GM18870 (cell line): ENCODE measurements at regions not wholly inside any gene's neighbourhood (a gene's known extent, or its start where the extent isn't known, plus 50 kb on each side); places are given as distances from the start of the nearest gene placed in this dataset.
A peak's percentile ranks its signal among the peaks of the same experiment; 100 is the strongest.
"Not testable (repeated sequence)": the region's sequence is repeated elsewhere in the genome, so short reads cannot be mapped to it uniquely, and the experiment has no call there.

Experiments used
- ATAC-seq: cut with Tn5 transposase; IDR thresholded peaks from one replicate; pipeline ENCODE4 v1.9.1; 2021; ENCODE audit warnings: moderate library complexity; ENCODE audit not compliant: unreplicated experiment

GRCh38 chr5:5772202-5772601 lies 349.7 kb downstream of the ICE1 start:
- no peak for ATAC-seq

GRCh38 chr5:5770825-5771224 lies 348.3 kb downstream of the ICE1 start:
- ATAC-seq: no peak

- no peak for ATAC-seq
Measured at GRCh38 chr5:5767286-5767928, 344.9 kb downstream of the ICE1 start.

- no peak for ATAC-seq
Measured at GRCh38 chr5:5765066-5765850, 342.8 kb downstream of the ICE1 start.

- no peak for ATAC-seq
Measured at GRCh38 chr5:5764246-5764645, 341.8 kb downstream of the ICE1 start.

GRCh38 chr5:5756762-5757161 lies 334.3 kb downstream of the ICE1 start:
- ATAC-seq: no peak

GRCh38 chr5:5755888-5756287 lies 333.4 kb downstream of the ICE1 start:
- peak; percentile 21 for ATAC-seq

GRCh38 chr5:5752844-5753243 lies 330.4 kb downstream of the ICE1 start:
- ATAC-seq: peak; percentile 83

GRCh38 chr5:5751987-5752386 lies 329.5 kb downstream of the ICE1 start:
- no peak for ATAC-seq

GRCh38 chr5:5751498-5751897 lies 329.0 kb downstream of the ICE1 start:
- ATAC-seq: peak; percentile 35

GRCh38 chr5:5741418-5741817 lies 318.9 kb downstream of the ICE1 start:
- no peak for ATAC-seq

- peak; percentile 7 for ATAC-seq
Measured at GRCh38 chr5:5739490-5739945, 317.0 kb downstream of the ICE1 start.

GRCh38 chr5:5738797-5739489 lies 316.5 kb downstream of the ICE1 start:
- ATAC-seq: peak; percentile 81

- ATAC-seq: no peak
Measured at GRCh38 chr5:5736007-5736406, 313.5 kb downstream of the ICE1 start.

GRCh38 chr5:5733058-5733457 lies 310.6 kb downstream of the ICE1 start:
- ATAC-seq: not testable (repeated sequence)

GRCh38 chr5:5726401-5726800 lies 303.9 kb downstream of the ICE1 start:
- no peak for ATAC-seq

- ATAC-seq: no peak
Measured at GRCh38 chr5:5721881-5722280, 299.4 kb downstream of the ICE1 start.

GRCh38 chr5:5719292-5719691 lies 296.8 kb downstream of the ICE1 start:
- ATAC-seq: no peak

GRCh38 chr5:5716665-5717064 lies 294.2 kb downstream of the ICE1 start:
- no peak for ATAC-seq

- ATAC-seq: no peak
Measured at GRCh38 chr5:5711592-5711991, 289.1 kb downstream of the ICE1 start.

GRCh38 chr5:5711112-5711511 lies 288.6 kb downstream of the ICE1 start:
- ATAC-seq: no peak

GRCh38 chr5:5710471-5710870 lies 288.0 kb downstream of the ICE1 start:
- ATAC-seq: no peak
